ENCODE measurements at regions not wholly inside any gene's neighbourhood (a gene's known extent, or its start where the extent isn't known, plus 50 kb on each side); places are given as distances from the start of the nearest gene placed in this dataset.

- DNase-seq, result no peak
Observed at GRCh38 chr20:39890697-39891096, 798.3 kb downstream of the MAFB start.

GRCh38 chr20:39888310-39888709 is 800.7 kb downstream of the MAFB start:
- no peak for DNase-seq

GRCh38 chr20:39886650-39887190 is 802.3 kb downstream of the MAFB start:
- DNase-seq, result no peak

GRCh38 chr20:39885975-39886649 is 802.9 kb downstream of the MAFB start:
- DNase-seq, result no peak

GRCh38 chr20:39882806-39883205 is 806.2 kb downstream of the MAFB start:
- no peak for DNase-seq

- DNase-seq, result no peak
Observed at GRCh38 chr20:39880890-39881289, 808.1 kb downstream of the MAFB start.

GRCh38 chr20:39879296-39879695 is 809.7 kb downstream of the MAFB start:
- DNase-seq, result no peak

- DNase-seq, result no peak
Observed at GRCh38 chr20:39878809-39879208, 810.2 kb downstream of the MAFB start.

- DNase-seq, result no peak
Observed at GRCh38 chr20:39878320-39878719, 810.7 kb downstream of the MAFB start.

GRCh38 chr20:39877788-39878187 is 811.2 kb downstream of the MAFB start:
- DNase-seq, result no peak

GRCh38 chr20:39876976-39877635 is 811.9 kb downstream of the MAFB start:
- DNase-seq, result no peak

GRCh38 chr20:39875492-39876110 is 813.4 kb downstream of the MAFB start:
- no peak for DNase-seq

- DNase-seq, result no peak
Observed at GRCh38 chr20:39874049-39874893, 814.8 kb downstream of the MAFB start.

GRCh38 chr20:39873286-39873685 is 815.8 kb downstream of the MAFB start:
- DNase-seq, result no peak

GRCh38 chr20:39871013-39871412 is 818.0 kb downstream of the MAFB start:
- no peak for DNase-seq

- DNase-seq, result no peak
Observed at GRCh38 chr20:39865446-39865845, 823.6 kb downstream of the MAFB start.

- no peak for DNase-seq
Observed at GRCh38 chr20:39862470-39862891, 826.6 kb downstream of the MAFB start.

GRCh38 chr20:39861381-39861780 is 827.7 kb downstream of the MAFB start:
- DNase-seq, result no peak

GRCh38 chr20:39857835-39858234 is 831.2 kb downstream of the MAFB start:
- no peak for DNase-seq

- no peak for DNase-seq
Observed at GRCh38 chr20:39857187-39857586, 831.8 kb downstream of the MAFB start.

- no peak for DNase-seq
Observed at GRCh38 chr20:39855799-39856198, 833.2 kb downstream of the MAFB start.

- DNase-seq, result no peak
Observed at GRCh38 chr20:39855056-39855455, 834.0 kb downstream of the MAFB start.

- DNase-seq, result no peak
Observed at GRCh38 chr20:39853636-39854035, 835.4 kb downstream of the MAFB start.

All from stimulated activated CD4-positive, alpha-beta T cell treated with anti-CD3 and anti-CD28 coated beads, Interleukin-4, amount 100 ng/mL, for 1 hour (primary cell).